Neural crest cell (in vitro differentiated cells): ENCODE measurements at regions not wholly inside any gene's neighbourhood (a gene's known extent, or its start where the extent isn't known, plus 50 kb on each side); places are given as distances from the start of the nearest gene placed in this dataset.

Source experiments
- DNase-seq: peaks from one replicate; pipeline ENCODE4 v3.0.0; 2021; ENCODE audit warnings: low read depth, mixed read lengths, low spot score
- H3K27ac Mint-ChIP-seq: one replicate; pipeline ENCODE4 v1.8.0; 2021; ENCODE audit warnings: mild to moderate bottlenecking, mixed read lengths; ENCODE audit not compliant: unreplicated experiment
- H3K27me3 Mint-ChIP-seq: 2 replicates; pipeline ENCODE4 v1.8.0; 2021; ENCODE audit warnings: low read depth, mild to moderate bottlenecking, mixed read lengths
- H3K36me3 Mint-ChIP-seq: 2 replicates; pipeline ENCODE4 v1.8.0; 2021; ENCODE audit warnings: low read depth, mild to moderate bottlenecking, mixed read lengths
- H3K4me1 Mint-ChIP-seq: 2 replicates; pipeline ENCODE4 v1.8.0; 2021; ENCODE audit warnings: mixed read lengths
- H3K4me3 Mint-ChIP-seq: one replicate; pipeline ENCODE4 v1.8.0; 2021; ENCODE audit warnings: mild to moderate bottlenecking, mixed read lengths
- H3K9me3 Mint-ChIP-seq: 2 replicates; pipeline ENCODE4 v1.8.0; 2021; ENCODE audit warnings: mixed read lengths
- TF ChIP-seq, protein P1 (sequence below): fragments of 200-600 bp; sonication (generic); conservative IDR thresholded peaks from 2 replicates; pipeline ENCODE4 v1.5.0; 2021; ENCODE audit warnings: antibody characterized with exemption, mild to moderate bottlenecking

DNA sequence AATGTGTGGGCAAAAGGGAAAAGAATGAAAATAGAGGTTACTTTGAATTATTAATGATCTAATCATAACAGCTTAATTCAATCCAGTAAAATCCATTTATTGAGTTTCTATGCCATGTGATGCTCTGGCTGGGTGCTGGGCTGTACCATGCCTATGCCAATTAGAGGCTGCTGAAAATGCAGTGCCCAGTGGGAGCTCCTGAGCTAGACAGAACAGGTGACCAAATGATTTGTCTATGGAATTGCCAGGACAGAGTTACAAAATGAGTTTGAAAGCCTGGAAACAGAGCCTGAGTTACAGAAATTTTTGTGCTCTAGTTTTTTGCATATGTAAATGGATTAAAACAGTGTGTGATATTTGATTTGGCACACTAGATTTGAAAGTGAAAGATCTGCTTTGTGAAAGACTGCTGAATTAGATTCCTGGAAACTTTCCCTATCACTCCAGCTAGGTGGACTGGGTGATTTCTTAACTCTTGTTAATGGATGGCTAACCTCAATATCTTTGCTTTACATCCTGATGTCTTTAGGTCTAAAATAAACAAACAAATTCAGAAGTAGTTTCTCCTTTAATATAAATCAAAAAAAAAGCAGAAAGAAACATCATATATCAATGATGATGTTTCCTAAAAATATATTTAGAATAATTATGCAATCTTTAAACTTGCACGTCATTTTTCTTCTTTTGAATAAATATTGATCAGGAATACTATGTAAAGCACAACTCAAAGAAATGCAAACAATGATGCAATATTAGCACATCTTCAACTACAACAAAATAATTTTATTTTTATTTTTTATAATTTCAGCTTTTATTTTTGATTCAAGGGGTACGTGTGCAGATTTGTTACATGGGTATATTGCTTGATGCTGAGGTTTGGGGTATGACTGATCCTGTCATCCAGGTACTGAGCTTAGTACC, 194.8 kb upstream of the FBXL7 start:
- Mint-ChIP-seq H3K27me3 (peaks cover 3% of the 10 kb centered on the region), H3K4me3 (no peak overlapping the region), H3K36me3 (no peaks in the 10 kb centered on the region)

DNA sequence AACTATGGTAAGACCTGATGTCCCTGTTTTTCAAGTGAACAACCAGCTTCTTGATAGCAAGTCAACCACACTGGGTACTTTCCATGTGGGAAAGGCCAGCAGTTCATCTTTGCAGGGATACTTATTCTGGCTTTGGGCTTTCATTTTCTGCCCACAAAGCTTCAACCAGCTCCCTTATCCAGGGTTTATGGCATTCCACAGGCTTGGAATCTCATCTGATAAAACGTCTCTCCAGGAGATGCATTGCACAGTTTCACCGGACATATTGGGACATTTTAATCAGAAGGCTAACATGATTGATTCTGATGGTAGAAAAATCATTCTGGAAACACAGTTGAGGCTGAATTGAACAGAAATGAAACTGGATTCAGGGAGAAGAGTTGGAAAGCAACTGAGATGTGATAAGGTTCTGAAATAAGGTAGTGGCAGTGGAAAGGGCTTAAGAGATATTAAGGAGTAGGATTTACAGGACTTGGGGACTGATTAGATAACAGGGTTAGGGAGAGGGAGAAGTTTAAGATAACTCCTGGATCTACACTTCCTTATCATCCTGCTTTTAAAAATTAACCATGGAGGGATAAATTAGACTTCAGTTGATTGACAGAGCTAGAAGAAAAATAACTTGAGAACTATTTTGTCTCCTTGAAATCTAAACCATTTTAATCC, 195.8 kb upstream of the FBXL7 start:
- TF ChIP-seq, protein P1, sequence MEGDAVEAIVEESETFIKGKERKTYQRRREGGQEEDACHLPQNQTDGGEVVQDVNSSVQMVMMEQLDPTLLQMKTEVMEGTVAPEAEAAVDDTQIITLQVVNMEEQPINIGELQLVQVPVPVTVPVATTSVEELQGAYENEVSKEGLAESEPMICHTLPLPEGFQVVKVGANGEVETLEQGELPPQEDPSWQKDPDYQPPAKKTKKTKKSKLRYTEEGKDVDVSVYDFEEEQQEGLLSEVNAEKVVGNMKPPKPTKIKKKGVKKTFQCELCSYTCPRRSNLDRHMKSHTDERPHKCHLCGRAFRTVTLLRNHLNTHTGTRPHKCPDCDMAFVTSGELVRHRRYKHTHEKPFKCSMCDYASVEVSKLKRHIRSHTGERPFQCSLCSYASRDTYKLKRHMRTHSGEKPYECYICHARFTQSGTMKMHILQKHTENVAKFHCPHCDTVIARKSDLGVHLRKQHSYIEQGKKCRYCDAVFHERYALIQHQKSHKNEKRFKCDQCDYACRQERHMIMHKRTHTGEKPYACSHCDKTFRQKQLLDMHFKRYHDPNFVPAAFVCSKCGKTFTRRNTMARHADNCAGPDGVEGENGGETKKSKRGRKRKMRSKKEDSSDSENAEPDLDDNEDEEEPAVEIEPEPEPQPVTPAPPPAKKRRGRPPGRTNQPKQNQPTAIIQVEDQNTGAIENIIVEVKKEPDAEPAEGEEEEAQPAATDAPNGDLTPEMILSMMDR, result no peak
- Mint-ChIP-seq H3K4me3 (no peak overlapping the region), H3K27me3 (peaks cover 3% of the 10 kb centered on the region), H3K27ac (no peak overlapping the region), H3K36me3 (no peaks in the 10 kb centered on the region), H3K4me1 (no peaks in the 10 kb centered on the region), H3K9me3 (peaks cover 7% of the 10 kb centered on the region)
- DNase-seq, result no peak

More for the DNA sequence above, 194.8 kb upstream of the FBXL7 start:
- Mint-ChIP-seq H3K27ac (no peak overlapping the region), H3K9me3 (peaks cover 7% of the 10 kb centered on the region), H3K4me1 (no peaks in the 10 kb centered on the region)
- TF ChIP-seq, protein P1, result no peak
- DNase-seq, result no peak

DNA sequence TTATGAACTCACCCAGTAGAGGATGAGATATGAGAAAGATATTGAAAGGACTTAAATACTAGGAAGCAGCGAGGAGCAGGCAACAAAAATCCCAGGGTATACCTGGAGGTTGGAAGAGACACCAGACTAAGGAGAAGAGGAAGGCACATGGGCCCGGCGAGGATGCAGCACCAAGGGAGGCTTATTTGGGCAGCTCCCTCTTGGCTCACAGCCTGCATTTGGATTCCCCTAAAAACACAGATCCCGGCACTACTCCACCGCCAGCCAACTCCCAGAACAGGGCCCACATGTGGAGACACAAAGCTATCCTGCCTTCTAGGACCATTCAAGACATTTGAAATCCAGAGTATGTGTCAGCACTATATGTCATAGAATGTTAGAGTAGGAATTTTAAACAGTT, 199.8 kb upstream of the FBXL7 start:
- Mint-ChIP-seq H3K4me3 (no peak overlapping the region), H3K4me1 (no peaks in the 10 kb centered on the region), H3K27me3 (peaks cover 3% of the 10 kb centered on the region), H3K27ac (no peak overlapping the region), H3K36me3 (no peaks in the 10 kb centered on the region), H3K9me3 (no peaks in the 10 kb centered on the region)
- no peak for DNase-seq
- TF ChIP-seq, protein P1, result no peak

GRCh38 chr5:15290953-15291352, 209.0 kb upstream of the FBXL7 start:
- Mint-ChIP-seq H3K9me3 (peaks cover 5% of the 10 kb centered on the region), H3K4me1 (peaks cover 1% of the 10 kb centered on the region), H3K27ac (no peak overlapping the region), H3K27me3 (no peaks in the 10 kb centered on the region), H3K36me3 (peaks cover 5% of the 10 kb centered on the region), H3K4me3 (no peak overlapping the region)
- TF ChIP-seq, protein P1, result peak; percentile 16
- DNase-seq, result no peak

DNA sequence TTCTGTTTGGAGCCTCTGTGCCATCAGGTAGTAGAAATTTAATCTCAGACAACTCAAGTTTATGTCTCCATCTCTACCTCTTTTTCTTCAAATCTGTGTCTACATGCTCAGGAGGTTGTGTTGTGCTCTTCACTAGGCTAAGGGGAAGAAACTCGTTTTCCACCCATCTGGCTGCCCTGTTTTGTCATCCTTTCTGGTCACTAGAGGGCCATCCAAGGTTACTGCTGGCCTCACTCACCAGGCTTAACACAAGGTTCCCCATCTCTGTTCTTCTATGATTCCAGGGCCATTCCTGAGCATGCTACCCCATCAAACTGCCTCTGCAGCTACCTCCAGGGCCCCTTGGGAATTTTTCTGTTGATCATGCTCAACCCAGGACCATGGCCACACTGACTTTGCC, 213.3 kb upstream of the FBXL7 start:
- H3K27me3 Mint-ChIP-seq, result no peaks in the 10 kb centered on the region

More for the DNA sequence above, 213.3 kb upstream of the FBXL7 start:
- Mint-ChIP-seq H3K9me3 (no peaks in the 10 kb centered on the region), H3K4me1 (peaks cover 8% of the 10 kb centered on the region), H3K4me3 (no peak overlapping the region), H3K36me3 (no peaks in the 10 kb centered on the region), H3K27ac (no peak overlapping the region)
- TF ChIP-seq, protein P1, result peak; percentile 26
- no peak for DNase-seq
